GM21526 (cell line): ENCODE measurements at regions not wholly inside any gene's neighbourhood (a gene's known extent, or its start where the extent isn't known, plus 50 kb on each side); places are given as distances from the start of the nearest gene placed in this dataset.
"Not testable (repeated sequence)": the region's sequence is repeated elsewhere in the genome, so short reads cannot be mapped to it uniquely, and the experiment has no call there.

ENCODE experiments used
- ATAC-seq: cut with Tn5 transposase; IDR thresholded peaks from one replicate; pipeline ENCODE4 v1.9.1; 2021; ENCODE audit warnings: moderate library complexity; ENCODE audit not compliant: unreplicated experiment, low FRiP score

GRCh38 chr4:186954509-186954908, 230.9 kb upstream of the FAT1 start:
- no peak for ATAC-seq

- ATAC-seq = no peak
Observed at GRCh38 chr4:186954956-186955355, 231.3 kb upstream of the FAT1 start.

DNA sequence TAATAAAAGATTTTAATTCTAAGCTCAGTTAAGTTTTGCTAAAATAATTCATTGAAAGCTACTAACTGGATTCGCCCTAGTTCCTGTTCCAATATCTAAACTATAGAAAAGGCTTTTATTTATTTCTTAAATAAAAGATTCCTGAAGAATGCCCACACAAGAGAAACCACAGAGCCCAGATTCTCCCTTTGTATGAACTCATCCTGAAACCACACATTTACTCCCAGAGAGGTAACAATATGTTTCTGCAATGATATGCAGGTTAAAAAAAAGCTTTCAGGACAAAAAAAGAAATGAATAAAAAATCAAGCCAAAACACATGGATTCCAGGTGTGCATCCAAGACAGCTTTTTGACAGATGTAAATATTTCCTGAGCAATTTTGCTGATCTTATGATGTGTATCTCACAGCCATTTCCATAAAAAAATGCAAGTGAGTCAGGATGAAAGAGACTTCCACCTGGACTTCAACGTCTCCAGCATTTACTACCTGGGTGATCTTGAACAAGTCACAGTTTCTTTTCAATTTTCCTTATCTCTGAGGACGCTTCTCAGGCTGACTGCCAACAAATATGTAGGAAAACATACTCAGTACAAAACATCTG, 234.4 kb upstream of the FAT1 start:
- no peak for ATAC-seq

DNA sequence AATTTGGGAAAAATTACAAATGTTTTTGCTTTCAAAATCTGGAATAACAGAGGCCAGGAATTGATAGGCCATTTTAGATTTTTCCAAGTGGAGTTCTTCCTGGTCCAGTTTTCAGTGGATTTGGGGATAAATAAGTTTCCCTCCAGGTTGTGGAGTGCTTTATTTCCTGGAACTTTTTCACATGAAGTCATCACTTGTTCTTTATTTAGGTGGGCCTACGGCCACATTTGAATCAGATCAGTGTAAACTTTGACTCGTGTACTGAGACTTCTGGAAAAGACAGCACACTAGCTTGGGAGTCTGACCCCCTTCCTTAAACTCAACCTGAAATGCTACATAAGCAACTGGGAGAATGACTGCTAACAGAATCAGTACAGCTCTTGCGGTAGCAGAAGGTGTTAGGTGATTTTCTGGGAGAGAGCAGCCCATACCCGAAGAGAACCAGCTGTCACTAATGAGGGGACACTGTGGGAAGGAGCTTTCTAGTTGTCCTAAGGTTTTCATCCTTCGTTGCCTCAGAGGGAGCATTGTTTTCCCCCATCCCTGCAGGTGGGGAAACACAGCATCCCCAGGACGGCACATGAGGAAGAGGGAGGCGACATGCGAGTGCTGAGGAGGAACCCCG, 235.2 kb upstream of the FAT1 start:
- no peak for ATAC-seq

- no peak for ATAC-seq
Observed at GRCh38 chr4:186979961-186980745, 256.5 kb upstream of the FAT1 start.

DNA sequence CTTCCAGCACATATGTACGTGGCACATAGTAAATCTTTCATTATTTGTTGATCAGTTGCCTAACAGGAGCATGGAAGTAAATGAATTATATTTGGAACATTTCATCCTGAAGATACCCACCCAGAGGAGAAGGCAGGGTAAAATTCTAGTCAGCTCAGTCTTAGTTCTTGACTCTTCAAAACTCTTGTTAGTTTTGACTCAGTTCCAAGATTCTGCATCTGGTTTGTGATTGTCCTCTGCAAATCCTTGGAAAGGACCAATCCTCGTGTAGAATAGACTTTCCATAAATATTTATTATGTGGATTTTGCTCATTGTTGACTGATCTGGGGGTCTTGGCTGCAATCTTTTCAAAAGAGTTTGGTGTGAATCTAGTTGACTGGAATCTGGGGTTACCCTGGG, 257.5 kb upstream of the FAT1 start:
- ATAC-seq = no peak

GRCh38 chr4:186982160-186982559, 258.5 kb upstream of the FAT1 start:
- no peak for ATAC-seq

DNA sequence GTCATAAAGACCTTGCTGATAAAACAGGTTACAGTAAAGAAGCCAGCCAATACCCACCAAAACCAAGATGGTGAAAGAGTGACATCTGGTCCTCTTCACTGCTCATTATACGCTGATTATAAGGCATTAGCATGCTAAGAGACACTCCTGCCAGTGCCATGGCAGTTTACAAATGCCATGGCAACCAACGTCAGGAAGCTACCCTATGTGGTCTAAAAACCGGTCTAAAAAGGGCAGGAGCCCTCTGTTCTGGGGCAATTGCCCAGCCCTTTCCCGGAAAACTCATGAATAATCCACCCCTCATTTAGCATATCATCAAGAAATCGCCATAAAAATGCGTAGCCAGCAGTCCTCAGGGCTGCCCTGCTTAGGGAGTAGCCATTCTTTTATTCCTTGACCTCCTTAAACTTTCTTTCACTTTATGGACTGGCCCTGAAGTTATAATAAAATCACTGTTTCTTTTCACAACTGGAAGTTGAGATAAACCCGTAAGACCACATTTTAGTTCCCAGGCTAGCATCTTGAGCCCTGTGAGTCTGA, 260.5 kb upstream of the FAT1 start:
- ATAC-seq = no peak

DNA sequence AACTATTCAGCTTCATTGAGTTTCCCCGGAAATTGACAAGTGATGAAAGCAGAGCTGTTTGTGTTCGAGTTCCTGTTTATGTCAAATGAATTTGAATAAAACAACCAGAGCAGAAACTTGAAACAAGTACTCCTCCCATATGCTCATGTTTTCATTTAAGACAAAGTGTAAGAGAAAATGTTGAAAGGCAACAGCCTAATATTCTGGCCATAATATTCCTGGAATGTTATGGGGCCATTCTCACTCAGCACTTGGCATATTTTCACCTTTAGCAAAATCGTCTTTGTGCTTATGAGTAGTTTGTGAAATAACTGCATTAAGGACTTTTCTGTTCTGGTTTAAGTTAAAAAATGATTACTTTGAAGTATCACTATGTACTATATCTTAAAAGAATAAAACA, 276.0 kb upstream of the FAT1 start:
- no peak for ATAC-seq

- no peak for ATAC-seq
Observed at GRCh38 chr4:187000281-187000680, 276.6 kb upstream of the FAT1 start.

DNA sequence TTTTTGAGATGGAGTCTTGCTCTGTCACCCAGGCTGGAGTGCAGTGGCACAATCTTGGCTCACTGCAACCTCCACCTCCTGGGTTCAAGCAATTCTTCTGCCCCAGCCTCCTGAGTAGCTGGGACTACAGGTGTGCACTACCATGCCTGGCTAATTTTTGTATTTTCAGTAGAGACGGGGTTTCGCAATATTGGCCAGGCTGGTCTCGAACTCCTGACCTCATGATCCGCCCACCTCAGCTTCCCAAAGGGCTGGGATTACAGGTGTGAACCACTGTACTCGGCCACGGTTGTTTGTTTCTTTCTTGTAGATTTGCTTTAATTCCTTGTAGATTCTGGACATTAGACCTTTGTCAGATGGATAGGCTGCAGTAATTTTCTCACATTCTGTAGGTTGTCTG, 278.5 kb upstream of the FAT1 start:
- not testable (repeated sequence) for ATAC-seq

DNA sequence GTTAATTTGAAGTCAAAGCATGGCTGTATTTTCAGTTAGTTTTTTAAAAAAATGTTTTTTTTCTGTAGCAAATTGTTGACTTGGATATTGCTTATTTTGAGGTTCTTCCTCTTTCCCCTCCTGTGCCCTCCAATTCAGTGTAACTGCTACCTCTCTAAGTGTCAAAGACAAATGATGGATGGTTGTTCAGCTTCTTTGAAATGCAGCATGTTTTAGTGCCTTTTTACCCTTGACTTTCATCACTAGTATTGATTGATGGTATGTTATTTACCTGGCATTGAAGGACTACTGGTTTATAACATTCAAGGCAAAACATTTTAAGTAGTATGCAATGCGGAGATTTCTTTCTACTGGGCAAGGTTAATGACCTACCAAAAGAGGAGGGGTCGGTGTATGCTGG, 281.0 kb upstream of the FAT1 start:
- no peak for ATAC-seq

DNA sequence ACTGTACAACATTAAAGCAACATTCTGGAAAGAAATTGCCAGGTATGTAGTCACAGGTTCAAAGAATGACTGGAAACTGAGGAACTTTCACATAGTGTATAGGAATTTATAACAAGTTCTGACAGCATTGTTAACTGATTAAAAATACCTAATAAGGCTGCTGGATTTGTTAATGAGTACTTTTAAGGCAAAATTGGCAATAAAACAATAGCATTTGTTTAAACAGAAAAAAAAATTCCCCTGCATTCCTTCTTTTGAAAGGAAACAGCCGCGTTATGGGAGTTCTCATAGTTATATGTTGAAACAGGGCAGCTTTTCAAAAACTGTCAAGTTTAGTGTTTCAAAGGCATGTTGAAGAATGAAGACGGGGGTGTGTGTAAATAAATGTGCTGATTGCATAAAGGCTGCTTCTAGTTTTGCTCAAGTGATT, 282.5 kb upstream of the FAT1 start:
- no peak for ATAC-seq

DNA sequence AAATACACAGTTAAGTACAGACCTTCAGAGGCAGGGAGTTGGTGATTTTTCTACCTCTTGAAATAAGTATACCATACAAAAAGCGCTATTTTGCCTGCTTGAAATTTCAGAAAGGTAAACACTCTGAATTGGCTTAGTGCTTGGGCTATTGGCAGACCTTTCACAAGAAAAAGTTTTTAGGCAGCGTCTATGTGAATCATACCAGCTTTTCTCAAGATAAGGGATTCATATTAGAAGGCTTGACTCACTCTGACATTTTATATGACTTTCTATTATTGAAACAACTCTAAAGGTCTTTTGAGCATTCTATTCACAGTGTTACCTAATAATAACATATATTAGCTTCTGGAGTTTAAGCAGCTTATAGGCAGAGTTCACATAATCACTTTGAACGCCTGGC, 286.4 kb upstream of the FAT1 start:
- no peak for ATAC-seq

- ATAC-seq = no peak
Observed at GRCh38 chr4:187016101-187016500, 292.4 kb upstream of the FAT1 start.

DNA sequence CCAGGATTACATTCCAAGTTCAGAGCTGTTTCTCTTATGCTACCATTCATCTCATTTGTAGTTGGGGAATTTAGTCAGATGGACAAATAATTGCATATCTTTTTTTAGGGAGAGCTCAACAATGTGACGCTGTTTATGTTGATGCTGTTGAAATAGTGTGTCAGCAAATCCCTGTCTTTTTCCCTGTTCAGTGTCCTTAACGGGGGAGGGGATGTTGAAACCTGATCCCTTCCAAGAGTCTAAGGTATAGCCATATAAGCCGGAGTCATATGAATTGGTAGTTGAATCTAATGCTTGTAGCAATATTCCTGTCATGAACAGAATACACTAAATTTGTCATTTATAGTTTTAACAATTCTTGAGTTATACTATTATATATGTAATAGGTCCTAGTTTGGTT, 293.5 kb upstream of the FAT1 start:
- no peak for ATAC-seq

DNA sequence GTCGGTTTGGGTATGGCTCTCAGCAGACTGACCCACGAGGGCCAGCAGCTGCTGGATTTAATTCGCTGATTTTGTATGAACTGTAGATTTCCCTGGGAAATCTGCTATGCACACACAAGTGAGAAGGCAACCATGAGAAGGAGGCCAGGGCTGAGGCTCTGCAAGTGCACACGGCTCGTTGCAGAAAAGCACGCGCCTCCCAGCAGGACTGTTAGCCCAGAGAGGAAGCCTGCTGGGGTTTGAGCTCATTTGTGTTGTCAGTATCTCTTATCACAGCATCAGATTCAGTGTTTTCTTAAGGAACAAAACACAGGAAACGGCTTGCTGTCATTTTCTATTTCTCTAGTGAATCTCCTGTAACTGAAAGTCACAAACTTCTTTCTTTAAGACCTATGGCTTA, 296.2 kb upstream of the FAT1 start:
- ATAC-seq = no peak

DNA sequence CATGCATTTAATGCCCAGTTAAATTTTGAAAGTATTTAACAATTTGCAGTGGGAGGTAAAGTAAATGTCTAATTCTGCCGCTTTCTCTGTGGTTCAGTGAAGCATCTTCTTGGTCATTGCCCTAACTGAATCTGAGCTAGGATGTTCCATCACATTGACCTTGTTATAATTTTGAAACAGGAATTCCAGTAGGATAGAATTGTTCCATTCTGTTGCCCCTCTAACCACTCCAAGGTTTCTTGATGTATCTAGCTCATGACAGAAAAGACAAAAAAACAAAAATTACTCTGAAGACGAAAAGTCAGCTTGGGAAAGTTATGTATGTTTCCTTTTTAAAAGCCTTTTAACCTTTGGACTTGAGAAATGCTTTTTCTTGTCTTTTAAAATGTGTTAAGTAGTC, 297.0 kb upstream of the FAT1 start:
- ATAC-seq = no peak

- ATAC-seq = no peak
Observed at GRCh38 chr4:187021436-187022205, 298.0 kb upstream of the FAT1 start.

GRCh38 chr4:187027272-187027671, 303.6 kb upstream of the FAT1 start:
- no peak for ATAC-seq

- ATAC-seq = no peak
Observed at GRCh38 chr4:187042251-187042650, 318.6 kb upstream of the FAT1 start.
